PC-3 (cell line): ENCODE measurements at regions not wholly inside any gene's neighbourhood (a gene's known extent, or its start where the extent isn't known, plus 50 kb on each side); places are given as distances from the start of the nearest gene placed in this dataset.

Experiments
- CTCF ChIP-seq: fragments of 300-600 bp; sonication (generic); conservative IDR thresholded peaks from 2 replicates; pipeline ENCODE4 v1.5.1; 2017; ENCODE audit warnings: antibody characterized with exemption, low read depth, mild to moderate bottlenecking, low read length
- EZH2 ChIP-seq: fragments of 300-600 bp; sonication (generic); IDR thresholded peaks from one replicate; pipeline ENCODE4 v1.6.1; 2017; ENCODE audit warnings: antibody characterized with exemption, mild to moderate bottlenecking, low read length; ENCODE audit not compliant: unreplicated experiment
- EZH2phosphoT487 ChIP-seq: fragments of 300-600 bp; sonication (generic); IDR thresholded peaks from 2 replicates; pipeline ENCODE4 v1.6.1; 2018; ENCODE audit warnings: mild to moderate bottlenecking, antibody characterized with exemption, low read length, borderline replicate concordance

- TF ChIP-seq CTCF (no peak), EZH2 (no peak), EZH2phosphoT487 (no peak)
Observed at GRCh38 chr12:98260276-98260675, 255.1 kb upstream of the TMPO start.
